ENCODE measurements at regions not wholly inside any gene's neighbourhood (a gene's known extent, or its start where the extent isn't known, plus 50 kb on each side); places are given as distances from the start of the nearest gene placed in this dataset.

- TF ChIP-seq SPI1 (IDR thresholded peaks at IDR 0.05; ENCODE audit: low read depth, low read length) (no peak), POLR2A (IDR thresholded peaks at IDR 0.05; ENCODE audit: low read depth, low read length) (no peak), POU2F2 (IDR thresholded peaks at IDR 0.05; ENCODE audit: low read depth, low read length) (no peak), PAX5 (IDR thresholded peaks at IDR 0.05; ENCODE audit: insufficient read depth, low read length, severe bottlenecking) (no peak), POLR2AphosphoS5 (IDR thresholded peaks at IDR 0.05; ENCODE audit: low read depth, low read length) (no peak), TAF1 (IDR thresholded peaks at IDR 0.05; ENCODE audit: low read depth, low read length) (no peak)
- no peak for FAIRE-seq
- no peak for DNase-seq (ENCODE audit: insufficient read length, low spot score)
Observed at GRCh38 chr10:129038522-129038921, 428.5 kb upstream of the MGMT start.

GRCh38 chr10:129039406-129040370, 427.4 kb upstream of the MGMT start:
- FAIRE-seq (no peak), DNase-seq (ENCODE audit: insufficient read length, low spot score) (no peak)
- TF ChIP-seq SPI1 (IDR thresholded peaks at IDR 0.05; ENCODE audit: low read depth, low read length) (no peak), POU2F2 (IDR thresholded peaks at IDR 0.05; ENCODE audit: low read depth, low read length) (no peak), POLR2A (IDR thresholded peaks at IDR 0.05; ENCODE audit: low read depth, low read length) (no peak), POLR2AphosphoS5 (IDR thresholded peaks at IDR 0.05; ENCODE audit: low read depth, low read length) (no peak), PAX5 (IDR thresholded peaks at IDR 0.05; ENCODE audit: insufficient read depth, low read length, severe bottlenecking) (no peak), TAF1 (IDR thresholded peaks at IDR 0.05; ENCODE audit: low read depth, low read length) (no peak)

- TF ChIP-seq PAX5 (IDR thresholded peaks at IDR 0.05; ENCODE audit: insufficient read depth, low read length, severe bottlenecking) = no peak
- no peak for TF ChIP-seq SPI1 (IDR thresholded peaks at IDR 0.05; ENCODE audit: low read depth, low read length)
- TF ChIP-seq POLR2A (IDR thresholded peaks at IDR 0.05; ENCODE audit: low read depth, low read length) = no peak
- TF ChIP-seq POU2F2 (IDR thresholded peaks at IDR 0.05; ENCODE audit: low read depth, low read length) = no peak
- TF ChIP-seq POLR2AphosphoS5 (IDR thresholded peaks at IDR 0.05; ENCODE audit: low read depth, low read length) = no peak
- TF ChIP-seq TAF1 (IDR thresholded peaks at IDR 0.05; ENCODE audit: low read depth, low read length) = no peak
- no peak for FAIRE-seq
- no peak for DNase-seq (ENCODE audit: insufficient read length, low spot score)
Observed at GRCh38 chr10:129040377-129040776, 426.7 kb upstream of the MGMT start.

DNA sequence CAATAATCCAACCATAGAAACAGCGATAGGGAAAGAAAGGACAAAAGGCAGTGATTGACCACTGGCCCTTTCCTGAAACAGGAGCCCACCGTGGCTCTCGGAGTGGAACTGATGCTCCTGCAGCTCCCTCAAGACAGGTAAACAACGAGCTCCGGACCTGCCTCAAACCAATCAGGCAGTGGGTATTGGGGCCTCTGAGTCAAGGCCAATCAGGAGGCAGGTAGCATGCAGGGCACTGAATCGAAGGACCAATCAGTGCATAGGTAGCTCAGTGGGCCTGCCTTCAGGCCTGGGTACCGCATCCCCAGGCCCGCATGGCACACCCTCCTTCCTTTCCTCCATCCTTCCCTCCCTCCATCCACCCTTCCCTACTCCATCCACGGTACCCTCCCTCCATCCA, 425.1 kb upstream of the MGMT start:
- DNase-seq (ENCODE audit: insufficient read length, low spot score) = no peak
- no peak for TF ChIP-seq PAX5 (IDR thresholded peaks at IDR 0.05; ENCODE audit: insufficient read depth, low read length, severe bottlenecking)
- TF ChIP-seq POU2F2 (IDR thresholded peaks at IDR 0.05; ENCODE audit: low read depth, low read length) = no peak
- no peak for TF ChIP-seq POLR2AphosphoS5 (IDR thresholded peaks at IDR 0.05; ENCODE audit: low read depth, low read length)
- no peak for TF ChIP-seq TAF1 (IDR thresholded peaks at IDR 0.05; ENCODE audit: low read depth, low read length)
- no peak for TF ChIP-seq SPI1 (IDR thresholded peaks at IDR 0.05; ENCODE audit: low read depth, low read length)
- TF ChIP-seq POLR2A (IDR thresholded peaks at IDR 0.05; ENCODE audit: low read depth, low read length) = no peak
- FAIRE-seq = no peak

- no peak for TF ChIP-seq POLR2A (IDR thresholded peaks at IDR 0.05; ENCODE audit: low read depth, low read length)
- TF ChIP-seq POLR2AphosphoS5 (IDR thresholded peaks at IDR 0.05; ENCODE audit: low read depth, low read length) = no peak
- no peak for TF ChIP-seq PAX5 (IDR thresholded peaks at IDR 0.05; ENCODE audit: insufficient read depth, low read length, severe bottlenecking)
- no peak for FAIRE-seq
- no peak for DNase-seq (ENCODE audit: insufficient read length, low spot score)
Observed at GRCh38 chr10:129042776-129043595, 424.1 kb upstream of the MGMT start.

GRCh38 chr10:129043691-129044090, 423.4 kb upstream of the MGMT start:
- FAIRE-seq (no peak), DNase-seq (ENCODE audit: insufficient read length, low spot score) (no peak)
- TF ChIP-seq TAF1 (IDR thresholded peaks at IDR 0.05; ENCODE audit: low read depth, low read length) (no peak), SPI1 (IDR thresholded peaks at IDR 0.05; ENCODE audit: low read depth, low read length) (no peak), POU2F2 (IDR thresholded peaks at IDR 0.05; ENCODE audit: low read depth, low read length) (no peak), PAX5 (IDR thresholded peaks at IDR 0.05; ENCODE audit: insufficient read depth, low read length, severe bottlenecking) (no peak), POLR2AphosphoS5 (IDR thresholded peaks at IDR 0.05; ENCODE audit: low read depth, low read length) (no peak), POLR2A (IDR thresholded peaks at IDR 0.05; ENCODE audit: low read depth, low read length) (no peak)

- DNase-seq (ENCODE audit: insufficient read length, low spot score) (no peak), FAIRE-seq (no peak)
- no peak for TF ChIP-seq PAX5 (IDR thresholded peaks at IDR 0.05; ENCODE audit: insufficient read depth, low read length, severe bottlenecking)
- no peak for TF ChIP-seq POU2F2 (IDR thresholded peaks at IDR 0.05; ENCODE audit: low read depth, low read length)
- TF ChIP-seq POLR2A (IDR thresholded peaks at IDR 0.05; ENCODE audit: low read depth, low read length) = no peak
Observed at GRCh38 chr10:129045599-129045998, 421.4 kb upstream of the MGMT start.

DNA sequence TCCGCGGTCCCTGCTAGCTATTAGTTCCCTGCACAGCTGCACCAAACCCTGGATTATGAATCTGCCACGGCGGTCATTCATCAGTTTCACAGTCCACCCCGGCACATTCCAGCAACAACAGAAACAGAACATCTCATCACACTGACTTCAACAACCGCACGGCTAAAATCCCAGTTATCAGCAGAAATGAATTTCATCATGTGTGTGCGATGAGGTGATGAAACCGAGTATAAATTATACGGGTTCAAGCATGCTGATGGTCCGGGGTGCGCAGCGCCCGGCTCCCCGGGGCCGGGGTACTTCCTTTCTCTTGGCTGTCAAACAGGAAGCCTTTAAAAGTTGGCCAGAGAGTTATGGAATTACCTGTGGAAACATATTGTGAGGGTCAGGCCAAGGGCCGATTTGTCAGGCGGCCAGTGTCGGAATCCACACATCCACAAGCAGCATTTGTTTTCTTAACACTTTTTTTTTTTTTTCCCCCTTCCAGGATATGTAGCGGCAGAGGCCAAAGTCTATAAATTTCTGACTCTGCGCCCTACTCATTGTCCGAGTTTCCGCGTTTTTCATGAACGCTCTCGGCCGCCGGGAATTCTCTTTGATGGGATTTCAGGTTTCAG, 420.9 kb upstream of the MGMT start:
- TF ChIP-seq POLR2A (IDR thresholded peaks at IDR 0.05; ENCODE audit: low read depth, low read length) (no peak), POLR2AphosphoS5 (IDR thresholded peaks at IDR 0.05; ENCODE audit: low read depth, low read length) (no peak), POU2F2 (IDR thresholded peaks at IDR 0.05; ENCODE audit: low read depth, low read length) (no peak), SPI1 (IDR thresholded peaks at IDR 0.05; ENCODE audit: low read depth, low read length) (no peak), TAF1 (IDR thresholded peaks at IDR 0.05; ENCODE audit: low read depth, low read length) (no peak), PAX5 (IDR thresholded peaks at IDR 0.05; ENCODE audit: insufficient read depth, low read length, severe bottlenecking) (no peak)
- FAIRE-seq (no peak), DNase-seq (ENCODE audit: insufficient read length, low spot score) (no peak)

GRCh38 chr10:129046962-129047361, 420.1 kb upstream of the MGMT start:
- DNase-seq (ENCODE audit: insufficient read length, low spot score) (no peak), FAIRE-seq (no peak)
- TF ChIP-seq PAX5 (IDR thresholded peaks at IDR 0.05; ENCODE audit: insufficient read depth, low read length, severe bottlenecking) (no peak), SPI1 (IDR thresholded peaks at IDR 0.05; ENCODE audit: low read depth, low read length) (no peak), POLR2A (IDR thresholded peaks at IDR 0.05; ENCODE audit: low read depth, low read length) (no peak), POLR2AphosphoS5 (IDR thresholded peaks at IDR 0.05; ENCODE audit: low read depth, low read length) (no peak), POU2F2 (IDR thresholded peaks at IDR 0.05; ENCODE audit: low read depth, low read length) (no peak), TAF1 (IDR thresholded peaks at IDR 0.05; ENCODE audit: low read depth, low read length) (no peak)

Measured in GM12891 (cell line).